CD4-positive, CD25-positive, alpha-beta regulatory T cell (primary cell): ENCODE measurements at regions not wholly inside any gene's neighbourhood (a gene's known extent, or its start where the extent isn't known, plus 50 kb on each side); places are given as distances from the start of the nearest gene placed in this dataset.

Experiments
- ATAC-seq, 2 donors: fragments of 150-1000 bp; cut with Tn5 transposase; one replicate each; pipeline ENCODE4 v1.10.0; 2021; ENCODE audit warnings: low read depth in 2 of 2, moderate number of reproducible peaks in 2 of 2, moderate library complexity in 1 of 2
- DNase-seq, 3 donors: peaks; one replicate each; pipeline versions ENCODE4 v3.0.0 to v3.0.0-alpha.2; 2012 to 2022; ENCODE audit warnings: mixed read lengths in 1 of 3
- H3K27ac ChIP-seq: one replicate; pipeline ENCODE4 v1.7.0; 2013; ENCODE audit warnings: mild to moderate bottlenecking, low read length; ENCODE audit not compliant: insufficient read depth, poor library complexity, severe bottlenecking
- H3K27me3 ChIP-seq: one replicate; pipeline ENCODE4 v1.7.0; 2013; ENCODE audit warnings: low read length; ENCODE audit not compliant: control insufficient read depth, insufficient read depth
- H3K36me3 ChIP-seq: one replicate; pipeline ENCODE4 v1.7.0; 2013; ENCODE audit warnings: mild to moderate bottlenecking, low read length, moderate library complexity; ENCODE audit not compliant: control insufficient read depth, insufficient read depth
- H3K4me1 ChIP-seq: 2 replicates; pipeline ENCODE4 v1.7.0; 2013; ENCODE audit warnings: mild to moderate bottlenecking, low read length; ENCODE audit not compliant: insufficient read depth, control insufficient read depth, poor library complexity, severe bottlenecking
- H3K4me3 ChIP-seq: one replicate; pipeline ENCODE4 v1.7.0; 2013; ENCODE audit warnings: low read depth, mild to moderate bottlenecking, low read length, moderate library complexity
- H3K9me3 ChIP-seq, 2 experiments: 1 replicate in 1 of 2; 2 replicates in 1 of 2; pipeline ENCODE4 v1.7.0; 2013; ENCODE audit warnings: low read length in 2 of 2, mild to moderate bottlenecking in 1 of 2, moderate library complexity in 1 of 2; ENCODE audit not compliant: control insufficient read depth in 2 of 2
- H3K27ac Mint-ChIP-seq, 3 donors: one replicate each; pipeline ENCODE4 v1.8.0; 2020 to 2022; ENCODE audit warnings: mild to moderate bottlenecking in 3 of 3, mixed read lengths in 3 of 3, moderate library complexity in 2 of 3
- H3K27me3 Mint-ChIP-seq: one replicate; pipeline ENCODE4 v1.8.0; 2022; ENCODE audit warnings: mild to moderate bottlenecking, mixed read lengths
- H3K36me3 Mint-ChIP-seq: one replicate; pipeline ENCODE4 v1.8.0; 2020; ENCODE audit warnings: mixed read lengths
- H3K4me1 Mint-ChIP-seq, 4 donors: one replicate each; pipeline ENCODE4 v1.8.0; 2020 to 2022; ENCODE audit warnings: mixed read lengths in 4 of 4, mild to moderate bottlenecking in 1 of 4
- H3K4me3 Mint-ChIP-seq, 4 donors: one replicate each; pipeline ENCODE4 v1.8.0; 2020 to 2022; ENCODE audit warnings: mild to moderate bottlenecking in 4 of 4, mixed read lengths in 4 of 4, moderate library complexity in 3 of 4
- H3K9me3 Mint-ChIP-seq, 7 donors: one replicate each; pipeline ENCODE4 v1.8.0; 2020 to 2022; ENCODE audit warnings: mixed read lengths in 7 of 7, mild to moderate bottlenecking in 3 of 7, moderate library complexity in 2 of 7

DNA sequence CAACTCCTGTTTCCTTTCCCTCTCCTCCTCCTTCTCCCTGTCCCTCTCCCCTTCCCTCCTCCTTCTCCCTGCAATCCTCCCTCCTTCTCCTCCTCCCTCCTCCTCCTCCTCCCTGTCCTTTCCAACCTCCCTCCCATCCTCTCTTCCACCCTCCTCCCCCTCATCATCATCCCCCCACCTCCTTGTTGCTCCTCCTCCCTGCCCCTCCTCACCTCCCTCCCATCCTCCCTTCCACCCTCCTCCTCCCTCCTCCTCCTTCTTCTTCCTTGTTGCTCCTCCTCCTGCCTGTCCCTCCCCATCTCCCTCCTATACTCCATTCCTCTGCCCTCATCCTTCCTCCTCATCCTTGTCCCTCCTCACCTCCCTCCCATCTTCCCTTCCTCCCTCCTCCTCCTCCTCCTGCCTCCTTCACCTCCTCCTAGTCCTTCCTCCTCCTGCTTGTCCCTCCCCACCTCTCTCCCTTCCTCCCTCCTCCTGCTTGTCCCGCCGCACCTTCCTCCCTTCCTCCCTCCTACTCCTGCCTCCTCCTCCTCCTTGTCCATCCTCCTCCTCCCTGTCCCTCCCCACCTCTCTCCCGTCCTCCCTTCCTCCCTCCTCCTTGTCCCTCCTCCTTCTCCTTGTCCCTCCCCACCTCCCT, 222.5 kb downstream of the IRF8 start:
- peaks cover 11% of the 10 kb centered on the region for H3K27me3 Mint-ChIP-seq
- no peaks in the 10 kb centered on the region for H3K27me3 ChIP-seq
- ATAC-seq (no peak), DNase-seq (no peak)
- no peak overlapping the region for H3K4me3 ChIP-seq
- H3K9me3 Mint-ChIP-seq = peaks cover 0 to 1% (median 0%) of the 10 kb centered on the region in 7 donors
- no peaks in the 10 kb centered on the region for H3K36me3 Mint-ChIP-seq
- no peaks in the 10 kb centered on the region for H3K4me1 ChIP-seq
- H3K4me3 Mint-ChIP-seq = no peak overlapping the region
- H3K27ac Mint-ChIP-seq = peak overlapping the region in 1 of 3 donors; percentile 5
- no peaks in the 10 kb centered on the region for H3K9me3 ChIP-seq
- H3K27ac ChIP-seq = no peak overlapping the region
- H3K4me1 Mint-ChIP-seq = no peaks in the 10 kb centered on the region
- H3K36me3 ChIP-seq = no peaks in the 10 kb centered on the region

DNA sequence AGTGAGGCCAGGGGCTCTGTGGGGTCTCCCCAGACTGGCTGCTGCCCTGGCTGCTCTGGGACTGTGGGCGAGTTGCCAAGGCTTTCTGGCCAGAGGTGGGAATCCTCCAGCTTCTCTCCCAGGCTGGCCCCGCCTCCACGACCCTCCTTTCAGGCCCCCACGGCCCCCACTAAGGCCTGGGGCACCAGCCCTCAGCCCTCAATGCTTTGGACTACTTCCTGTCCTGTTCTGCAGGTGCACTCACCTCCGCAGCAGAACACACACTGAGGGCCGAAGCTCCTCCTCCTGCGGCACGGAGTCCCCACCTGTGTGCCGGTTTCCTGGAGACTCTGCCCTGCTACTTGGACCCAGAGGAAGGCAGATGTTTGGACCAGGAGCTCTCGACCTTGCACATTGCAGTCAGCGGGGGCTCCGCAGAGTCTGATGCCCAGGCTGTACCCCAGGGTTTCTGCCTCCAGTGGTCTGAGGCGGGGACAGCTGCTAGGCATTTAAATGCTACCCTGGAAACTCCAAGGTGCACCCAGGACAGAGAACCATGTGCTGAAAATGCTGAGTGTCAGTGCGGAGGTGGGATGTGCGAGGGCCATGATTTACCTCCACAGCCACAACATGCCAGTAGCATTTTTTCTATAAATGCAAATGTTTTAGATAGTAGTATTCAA, 223.8 kb downstream of the IRF8 start:
- DNase-seq = no peak
- Histone ChIP-seq H3K27ac (no peak overlapping the region), H3K4me1 (no peaks in the 10 kb centered on the region), H3K9me3 (no peaks in the 10 kb centered on the region), H3K27me3 (no peaks in the 10 kb centered on the region), H3K4me3 (no peak overlapping the region), H3K36me3 (no peaks in the 10 kb centered on the region)
- no peak for ATAC-seq
- Mint-ChIP-seq H3K9me3 (peaks cover 0 to 1% (median 0%) of the 10 kb centered on the region in 7 donors), H3K27me3 (peaks cover 11% of the 10 kb centered on the region), H3K36me3 (no peaks in the 10 kb centered on the region), H3K27ac (no peak overlapping the region), H3K4me1 (no peaks in the 10 kb centered on the region), H3K4me3 (no peak overlapping the region)

DNA sequence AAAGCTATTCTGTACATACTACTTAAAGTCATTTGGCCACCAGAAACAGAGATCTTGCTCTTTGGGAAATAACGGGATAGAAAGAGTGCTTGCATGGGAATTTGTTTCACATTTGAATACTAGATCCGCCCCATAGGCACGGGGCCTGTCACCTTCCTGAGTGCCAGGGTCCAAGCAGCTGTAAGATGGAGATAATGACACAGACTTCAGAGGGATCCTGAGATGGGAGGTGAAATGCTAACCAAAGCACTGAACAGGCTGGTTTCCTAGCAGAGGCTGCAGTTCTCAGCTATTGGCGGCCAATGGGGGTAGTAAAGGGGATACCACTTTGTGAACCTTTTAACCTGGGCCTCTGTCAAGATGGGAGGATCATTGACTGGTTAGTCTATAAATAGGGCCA, 225.4 kb downstream of the IRF8 start:
- H3K27ac Mint-ChIP-seq = no peak overlapping the region

DNA sequence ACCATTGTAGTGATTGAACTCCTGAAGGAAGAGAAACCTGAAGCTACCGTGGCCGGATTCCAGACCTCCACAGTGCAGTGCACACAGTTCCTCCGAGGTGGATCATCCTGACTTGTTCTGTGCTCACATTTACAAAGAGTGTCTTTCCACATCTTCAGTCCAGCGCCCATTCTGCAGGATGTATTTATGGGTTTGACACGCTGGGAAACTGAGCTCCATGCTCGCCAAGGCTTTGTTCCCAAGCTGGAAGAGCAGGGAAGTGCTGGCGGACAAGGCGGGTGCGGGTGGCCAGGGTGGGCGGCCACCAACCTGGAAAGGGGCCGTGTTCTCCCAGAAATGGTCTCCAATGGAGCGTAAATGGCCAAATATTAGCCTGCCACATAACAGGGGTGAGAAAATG, 227.9 kb downstream of the IRF8 start:
- no peaks in the 10 kb centered on the region for H3K27me3 ChIP-seq
- H3K4me3 ChIP-seq = no peak overlapping the region
- no peak overlapping the region for H3K4me3 Mint-ChIP-seq
- no peaks in the 10 kb centered on the region for H3K36me3 ChIP-seq
- peaks cover 11% of the 10 kb centered on the region for H3K27me3 Mint-ChIP-seq
- H3K9me3 Mint-ChIP-seq = peaks cover 0 to 1% (median 0%) of the 10 kb centered on the region in 7 donors
- no peaks in the 10 kb centered on the region for H3K36me3 Mint-ChIP-seq
- no peak for ATAC-seq
- H3K4me1 Mint-ChIP-seq = no peaks in the 10 kb centered on the region
- H3K27ac Mint-ChIP-seq = no peak overlapping the region
- H3K4me1 ChIP-seq = no peaks in the 10 kb centered on the region
- no peak overlapping the region for H3K27ac ChIP-seq
- no peaks in the 10 kb centered on the region for H3K9me3 ChIP-seq
- DNase-seq = no peak

More for the DNA sequence above, 225.4 kb downstream of the IRF8 start:
- no peak overlapping the region for H3K4me3 ChIP-seq
- H3K4me3 Mint-ChIP-seq = no peak overlapping the region
- H3K27me3 Mint-ChIP-seq = peaks cover 11% of the 10 kb centered on the region
- H3K27ac ChIP-seq = no peak overlapping the region
- H3K4me1 Mint-ChIP-seq = no peaks in the 10 kb centered on the region
- H3K36me3 Mint-ChIP-seq = no peaks in the 10 kb centered on the region
- H3K36me3 ChIP-seq = no peaks in the 10 kb centered on the region
- DNase-seq = no peak
- no peaks in the 10 kb centered on the region for H3K4me1 ChIP-seq
- no peaks in the 10 kb centered on the region for H3K9me3 ChIP-seq
- ATAC-seq = no peak
- no peaks in the 10 kb centered on the region for H3K27me3 ChIP-seq
- H3K9me3 Mint-ChIP-seq = peaks cover 0 to 1% (median 0%) of the 10 kb centered on the region in 7 donors

DNA sequence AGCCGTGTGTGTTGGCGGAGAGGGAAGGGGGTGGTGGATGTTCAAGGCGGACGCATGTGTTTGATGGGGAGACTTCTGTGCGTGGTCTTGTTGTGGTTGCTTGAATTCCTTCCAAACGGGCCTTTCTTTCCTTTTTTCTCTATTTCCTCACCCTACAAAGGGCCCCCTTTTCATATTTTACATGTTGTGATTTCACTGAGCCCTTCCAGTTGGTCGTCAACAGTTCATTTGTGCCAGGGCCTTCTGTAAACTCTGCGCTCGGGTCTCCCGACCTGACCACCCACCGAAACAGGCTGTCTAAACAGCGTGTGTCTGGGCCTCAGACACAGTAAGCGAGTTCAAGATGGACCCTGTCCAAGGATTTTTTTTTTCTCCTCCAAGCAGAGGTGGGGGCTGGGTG, 228.4 kb downstream of the IRF8 start:
- no peaks in the 10 kb centered on the region for H3K36me3 Mint-ChIP-seq
- H3K4me3 ChIP-seq = no peak overlapping the region
- DNase-seq = no peak
- no peaks in the 10 kb centered on the region for H3K36me3 ChIP-seq
- H3K27me3 Mint-ChIP-seq = peaks cover 11% of the 10 kb centered on the region
- no peaks in the 10 kb centered on the region for H3K27me3 ChIP-seq
- H3K9me3 ChIP-seq = no peaks in the 10 kb centered on the region
- H3K4me1 Mint-ChIP-seq = no peaks in the 10 kb centered on the region
- no peak overlapping the region for H3K27ac ChIP-seq
- no peak overlapping the region for H3K27ac Mint-ChIP-seq
- no peak for ATAC-seq
- peaks cover 0 to 1% (median 0%) of the 10 kb centered on the region in 7 donors for H3K9me3 Mint-ChIP-seq
- H3K4me1 ChIP-seq = no peaks in the 10 kb centered on the region
- no peak overlapping the region for H3K4me3 Mint-ChIP-seq

DNA sequence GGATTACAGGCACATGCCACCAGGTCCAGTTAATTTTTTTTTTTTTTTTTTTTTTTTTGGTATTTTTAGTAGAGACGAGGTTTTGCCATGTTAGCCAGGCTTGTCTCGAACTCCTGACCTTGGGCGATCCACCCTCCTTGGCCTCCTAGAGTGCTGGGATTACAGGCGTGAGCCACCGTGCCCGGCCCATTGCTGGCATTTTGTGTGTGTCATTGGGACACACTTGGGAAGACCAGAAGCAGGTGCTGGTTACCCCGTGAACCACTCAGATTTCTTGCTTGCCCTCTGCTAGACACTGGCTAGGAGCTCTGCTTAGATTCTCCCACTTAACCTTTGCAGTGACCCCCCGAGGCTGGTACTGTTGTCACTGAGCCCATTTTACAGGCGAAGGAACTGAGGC, 229.3 kb downstream of the IRF8 start:
- no peaks in the 10 kb centered on the region for H3K36me3 Mint-ChIP-seq
- no peaks in the 10 kb centered on the region for H3K27me3 ChIP-seq
- H3K27ac Mint-ChIP-seq = no peak overlapping the region
- peaks cover 0 to 1% (median 0%) of the 10 kb centered on the region in 7 donors for H3K9me3 Mint-ChIP-seq
- H3K27ac ChIP-seq = no peak overlapping the region
- H3K4me3 ChIP-seq = no peak overlapping the region
- no peak overlapping the region for H3K4me3 Mint-ChIP-seq
- no peaks in the 10 kb centered on the region for H3K4me1 ChIP-seq
- H3K9me3 ChIP-seq = no peaks in the 10 kb centered on the region
- ATAC-seq (no peak), DNase-seq (no peak)
- peaks cover 11% of the 10 kb centered on the region for H3K27me3 Mint-ChIP-seq
- no peaks in the 10 kb centered on the region for H3K4me1 Mint-ChIP-seq
- no peaks in the 10 kb centered on the region for H3K36me3 ChIP-seq

DNA sequence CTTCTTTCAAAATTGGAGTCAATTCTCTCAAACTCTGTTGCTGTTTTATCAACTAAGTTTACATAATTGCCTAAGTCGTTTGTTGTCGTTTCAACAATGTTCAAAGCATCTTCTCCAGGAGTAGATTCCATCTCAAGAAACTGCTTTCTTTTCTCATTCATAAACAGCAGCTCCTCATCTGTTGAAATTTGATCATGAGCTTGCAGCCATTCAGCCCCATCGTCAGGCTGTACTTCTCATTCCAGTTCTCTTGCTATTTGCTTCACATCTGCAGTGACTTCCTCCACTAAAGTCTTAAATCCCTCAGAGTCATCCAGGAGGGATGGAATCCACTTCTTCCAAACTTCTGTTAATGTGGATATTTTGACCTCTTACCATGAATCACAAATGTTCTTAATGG, 230.6 kb downstream of the IRF8 start:
- peaks cover 0 to 1% (median 0%) of the 10 kb centered on the region in 7 donors for H3K9me3 Mint-ChIP-seq
- DNase-seq (no peak), ATAC-seq (no peak)
- Histone ChIP-seq H3K27me3 (no peaks in the 10 kb centered on the region), H3K9me3 (no peaks in the 10 kb centered on the region), H3K4me1 (no peaks in the 10 kb centered on the region), H3K36me3 (no peaks in the 10 kb centered on the region), H3K4me3 (no peak overlapping the region), H3K27ac (no peak overlapping the region)
- H3K36me3 Mint-ChIP-seq = no peaks in the 10 kb centered on the region
- no peak overlapping the region for H3K27ac Mint-ChIP-seq
- no peaks in the 10 kb centered on the region for H3K4me1 Mint-ChIP-seq
- peaks cover 12% of the 10 kb centered on the region for H3K27me3 Mint-ChIP-seq
- no peak overlapping the region for H3K4me3 Mint-ChIP-seq

DNA sequence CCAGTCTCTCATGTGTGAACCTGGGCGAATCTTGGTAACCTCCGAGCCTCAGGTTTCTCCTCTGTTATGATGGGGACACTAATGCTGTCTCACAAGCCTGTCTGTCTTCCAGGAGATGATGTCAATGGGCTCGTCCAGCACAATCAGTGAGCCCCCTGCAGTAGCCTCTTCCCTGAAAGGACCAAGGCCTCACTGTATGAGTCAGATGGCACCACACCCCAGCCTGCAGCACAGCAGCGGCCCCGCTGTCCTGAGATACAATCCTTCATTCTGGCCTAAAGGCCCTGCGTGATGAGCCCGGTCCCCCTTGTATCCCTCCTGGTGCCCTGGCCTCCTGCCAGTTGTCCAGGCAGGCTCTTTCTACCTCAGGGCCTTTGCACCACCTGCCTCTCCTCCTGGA, 234.4 kb downstream of the IRF8 start:
- H3K27ac ChIP-seq = no peak overlapping the region
- Mint-ChIP-seq H3K27me3 (peaks cover 8% of the 10 kb centered on the region), H3K4me1 (no peaks in the 10 kb centered on the region), H3K27ac (no peak overlapping the region), H3K4me3 (no peak overlapping the region), H3K36me3 (no peaks in the 10 kb centered on the region), H3K9me3 (peaks cover 0 to 1% (median 0%) of the 10 kb centered on the region in 7 donors)
- no peaks in the 10 kb centered on the region for H3K36me3 ChIP-seq
- no peak overlapping the region for H3K4me3 ChIP-seq
- DNase-seq (no peak), ATAC-seq (no peak)
- no peaks in the 10 kb centered on the region for H3K4me1 ChIP-seq
- H3K27me3 ChIP-seq = no peaks in the 10 kb centered on the region
- no peaks in the 10 kb centered on the region for H3K9me3 ChIP-seq
